ENCODE measurements at regions not wholly inside any gene's neighbourhood (a gene's known extent, or its start where the extent isn't known, plus 50 kb on each side); places are given as distances from the start of the nearest gene placed in this dataset.

DNA sequence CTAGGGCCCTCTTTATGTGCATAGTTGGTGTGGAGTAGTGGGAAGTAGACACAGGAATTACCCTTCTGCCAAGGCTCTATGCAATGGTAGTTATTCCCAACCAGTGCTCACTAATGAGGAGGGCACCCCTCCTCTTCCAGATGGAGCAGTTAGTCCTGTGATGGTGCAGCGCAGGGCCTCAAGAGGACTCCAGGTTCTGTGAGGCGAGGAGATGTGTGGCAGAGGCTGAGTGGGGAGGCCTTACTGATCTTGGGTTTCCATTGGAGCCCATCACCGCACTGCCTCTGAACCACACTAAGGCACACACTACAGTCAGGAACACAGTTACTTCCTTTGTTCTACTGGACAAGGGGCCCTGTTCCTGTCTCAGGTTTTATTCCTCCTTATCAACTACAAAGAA lies 122.5 kb upstream of the POU3F1 start:
- TF ChIP-seq, protein P1, sequence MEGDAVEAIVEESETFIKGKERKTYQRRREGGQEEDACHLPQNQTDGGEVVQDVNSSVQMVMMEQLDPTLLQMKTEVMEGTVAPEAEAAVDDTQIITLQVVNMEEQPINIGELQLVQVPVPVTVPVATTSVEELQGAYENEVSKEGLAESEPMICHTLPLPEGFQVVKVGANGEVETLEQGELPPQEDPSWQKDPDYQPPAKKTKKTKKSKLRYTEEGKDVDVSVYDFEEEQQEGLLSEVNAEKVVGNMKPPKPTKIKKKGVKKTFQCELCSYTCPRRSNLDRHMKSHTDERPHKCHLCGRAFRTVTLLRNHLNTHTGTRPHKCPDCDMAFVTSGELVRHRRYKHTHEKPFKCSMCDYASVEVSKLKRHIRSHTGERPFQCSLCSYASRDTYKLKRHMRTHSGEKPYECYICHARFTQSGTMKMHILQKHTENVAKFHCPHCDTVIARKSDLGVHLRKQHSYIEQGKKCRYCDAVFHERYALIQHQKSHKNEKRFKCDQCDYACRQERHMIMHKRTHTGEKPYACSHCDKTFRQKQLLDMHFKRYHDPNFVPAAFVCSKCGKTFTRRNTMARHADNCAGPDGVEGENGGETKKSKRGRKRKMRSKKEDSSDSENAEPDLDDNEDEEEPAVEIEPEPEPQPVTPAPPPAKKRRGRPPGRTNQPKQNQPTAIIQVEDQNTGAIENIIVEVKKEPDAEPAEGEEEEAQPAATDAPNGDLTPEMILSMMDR (IDR thresholded peaks at IDR 0.05): no peak
- TF ChIP-seq POLR2A (IDR thresholded peaks at IDR 0.05): no peak
